ENCODE measurements at regions not wholly inside any gene's neighbourhood (a gene's known extent, or its start where the extent isn't known, plus 50 kb on each side); places are given as distances from the start of the nearest gene placed in this dataset.

GRCh38 chr4:4735136-4735750, 124.2 kb upstream of the MSX1 start:
- TF ChIP-seq CTCF (conservative IDR thresholded peaks at IDR 0.05) = no peak
- TF ChIP-seq EZH2 (IDR thresholded peaks at IDR 0.05; ENCODE audit: low read depth) = no peak

Measured in PC-9 (cell line).